ENCODE measurements at regions not wholly inside any gene's neighbourhood (a gene's known extent, or its start where the extent isn't known, plus 50 kb on each side); places are given as distances from the start of the nearest gene placed in this dataset.
A peak's percentile ranks its signal among the peaks of the same experiment; 100 is the strongest.

- Histone ChIP-seq H3K27me3 (ENCODE audit: control insufficient read depth in 1 of 2, insufficient read depth in 2 of 2, low read length in 2 of 2) (0 out of 5 replicates have a peak, but pooled peaks cover 0 to 4% of the 10 kb centered on the region in 2 experiments), H3K9ac (ENCODE audit: insufficient read depth, low read depth, low read length) (no peak overlapping the region), H4K20me1 (ENCODE audit: insufficient read depth, low read length) (no peaks in the 10 kb centered on the region), H3K4me3 (replicated peaks in 1 of 3; ENCODE audit: insufficient read depth in 1 of 3, low read depth in 2 of 3, low read length in 3 of 3) (no peak overlapping the region), H3K36me3 (replicated peaks in 1 of 2; ENCODE audit: control insufficient read depth in 1 of 2, insufficient read depth in 2 of 2, low read length in 2 of 2) (no peaks in the 10 kb centered on the region), H3K9me3 (ENCODE audit: low read length) (no peaks in the 10 kb centered on the region), H3K79me2 (ENCODE audit: insufficient read depth, low read length) (no peaks in the 10 kb centered on the region), H3K27ac (ENCODE audit: extremely low read length, insufficient read depth, low read length) (no peak overlapping the region), H3K4me1 (ENCODE audit: insufficient read depth, low read length) (no peaks in the 10 kb centered on the region), H3K4me2 (ENCODE audit: low read depth, low read length) (no peak overlapping the region), H2AFZ (ENCODE audit: low read length) (no peak overlapping the region)
- FAIRE-seq (no peak), ATAC-seq (no peak), DNase-seq (ENCODE audit: low spot score) (no peak)
- intact Hi-C loops (cut with micrococcal nuclease; ENCODE audit: unreplicated experiment), result no loop called here
- BruUV-seq (replicated peaks), result no TSS peak
- POLR2A ChIA-PET, result no interaction called here
- in situ Hi-C loops (cut with HindIII; ENCODE audit: extremely low pct_ligation_motif_present, low pct_unique_long_range_greater_than_20kb), result no loop called here
- TF ChIP-seq SRF (IDR thresholded peaks at IDR 0.05; ENCODE audit: low read depth, low read length) (peak; percentile 71), CEBPZ (IDR thresholded peaks at IDR 0.05; ENCODE audit: low read length) (no peak), HOXD1 (CRISPR knock-in tag; IDR thresholded peaks at IDR 0.05) (no peak), STAT5B (CRISPR knock-in tag; IDR thresholded peaks at IDR 0.05) (no peak), ATAD3A (CRISPR knock-in tag; IDR thresholded peaks at IDR 0.05) (no peak), SP2 (CRISPR knock-in tag; IDR thresholded peaks at IDR 0.05) (no peak), TBX3 (IDR thresholded peaks at IDR 0.05; ENCODE audit: borderline replicate concordance) (no peak), HNRNPK (IDR thresholded peaks at IDR 0.05; ENCODE audit: low read depth, low read length, poor library complexity, severe bottlenecking) (no peak)
- CTCF ChIA-PET (ENCODE audit: low intra/inter-chr PET ratio, low total read pairs), result no interaction called here
- 0% methylated on average over 1 of the region's 1 CpG for WGBS (ENCODE audit: low lambda C conversion rate)
Observed at GRCh38 chr12:94718114-94718513, 67.8 kb upstream of the TMCC3 start.
